Loucy (cell line): ENCODE measurements at regions not wholly inside any gene's neighbourhood (a gene's known extent, or its start where the extent isn't known, plus 50 kb on each side); places are given as distances from the start of the nearest gene placed in this dataset.

ENCODE experiments used
- EZH2phosphoT487 ChIP-seq: fragments of 200-600 bp; IDR thresholded peaks from 2 replicates; pipeline ENCODE4 v1.6.1; 2018; ENCODE audit warnings: antibody characterized with exemption, mild to moderate bottlenecking, moderate library complexity, borderline replicate concordance
- TF ChIP-seq, protein P1 (sequence below): fragments of 200-600 bp; sonication (generic); conservative IDR thresholded peaks from 2 replicates; pipeline ENCODE4 v1.5.1; 2014; ENCODE audit warnings: mild to moderate bottlenecking, antibody characterized with exemption, low read length

DNA sequence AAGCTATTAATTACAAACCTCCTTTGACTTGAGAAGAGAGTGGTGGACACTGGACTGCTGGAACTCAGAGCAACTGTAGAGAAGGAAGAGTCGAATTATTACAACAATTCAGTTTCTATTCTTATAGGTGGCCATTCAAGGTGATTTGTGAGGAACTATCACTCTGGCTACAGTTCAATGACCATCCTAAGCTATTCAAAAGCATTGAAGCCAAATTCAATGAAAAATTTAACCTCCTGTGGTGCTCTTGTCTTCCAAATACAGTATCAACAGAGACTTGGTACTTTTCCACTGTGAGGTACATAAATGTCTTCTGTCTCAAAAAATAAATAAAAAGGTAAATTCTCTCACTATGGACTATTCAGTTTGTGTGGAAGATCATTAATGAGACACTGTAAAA is 513.3 kb upstream of the SEMA6D start:
- TF ChIP-seq, protein P1, sequence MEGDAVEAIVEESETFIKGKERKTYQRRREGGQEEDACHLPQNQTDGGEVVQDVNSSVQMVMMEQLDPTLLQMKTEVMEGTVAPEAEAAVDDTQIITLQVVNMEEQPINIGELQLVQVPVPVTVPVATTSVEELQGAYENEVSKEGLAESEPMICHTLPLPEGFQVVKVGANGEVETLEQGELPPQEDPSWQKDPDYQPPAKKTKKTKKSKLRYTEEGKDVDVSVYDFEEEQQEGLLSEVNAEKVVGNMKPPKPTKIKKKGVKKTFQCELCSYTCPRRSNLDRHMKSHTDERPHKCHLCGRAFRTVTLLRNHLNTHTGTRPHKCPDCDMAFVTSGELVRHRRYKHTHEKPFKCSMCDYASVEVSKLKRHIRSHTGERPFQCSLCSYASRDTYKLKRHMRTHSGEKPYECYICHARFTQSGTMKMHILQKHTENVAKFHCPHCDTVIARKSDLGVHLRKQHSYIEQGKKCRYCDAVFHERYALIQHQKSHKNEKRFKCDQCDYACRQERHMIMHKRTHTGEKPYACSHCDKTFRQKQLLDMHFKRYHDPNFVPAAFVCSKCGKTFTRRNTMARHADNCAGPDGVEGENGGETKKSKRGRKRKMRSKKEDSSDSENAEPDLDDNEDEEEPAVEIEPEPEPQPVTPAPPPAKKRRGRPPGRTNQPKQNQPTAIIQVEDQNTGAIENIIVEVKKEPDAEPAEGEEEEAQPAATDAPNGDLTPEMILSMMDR: no peak
- TF ChIP-seq EZH2phosphoT487: no peak
